ENCODE measurements at regions not wholly inside any gene's neighbourhood (a gene's known extent, or its start where the extent isn't known, plus 50 kb on each side); places are given as distances from the start of the nearest gene placed in this dataset.

GRCh38 chr11:80320226-80320625, 879.4 kb upstream of the TENM4 start:
- DNase-seq (ENCODE audit: extremely low read depth, low read depth), result no peak
- H3K4me3 ChIP-seq (replicated peaks; ENCODE audit: low read depth, low read length), result no peak overlapping the region
- TF ChIP-seq CTCF (IDR thresholded peaks at IDR 0.05; ENCODE audit: low read depth, low read length, missing control alignments), result no peak

GRCh38 chr11:80317612-80318011, 876.8 kb upstream of the TENM4 start:
- TF ChIP-seq CTCF (IDR thresholded peaks at IDR 0.05; ENCODE audit: low read depth, low read length, missing control alignments), result no peak
- H3K4me3 ChIP-seq (replicated peaks; ENCODE audit: low read depth, low read length), result no peak overlapping the region
- DNase-seq (ENCODE audit: extremely low read depth, low read depth), result no peak

- TF ChIP-seq CTCF (IDR thresholded peaks at IDR 0.05; ENCODE audit: low read depth, low read length, missing control alignments), result no peak
- no peak for DNase-seq (ENCODE audit: extremely low read depth, low read depth)
- no peak overlapping the region for H3K4me3 ChIP-seq (replicated peaks; ENCODE audit: low read depth, low read length)
These were observed 874.4 kb upstream of the TENM4 start for GRCh38 chr11:80315200-80315599.

- no peak overlapping the region for H3K4me3 ChIP-seq (replicated peaks; ENCODE audit: low read depth, low read length)
- DNase-seq (ENCODE audit: extremely low read depth, low read depth), result no peak
- TF ChIP-seq CTCF (IDR thresholded peaks at IDR 0.05; ENCODE audit: low read depth, low read length, missing control alignments), result no peak
These were observed 868.5 kb upstream of the TENM4 start for GRCh38 chr11:80309301-80309700.

- H3K4me3 ChIP-seq (replicated peaks; ENCODE audit: low read depth, low read length), result no peak overlapping the region
- DNase-seq (ENCODE audit: extremely low read depth, low read depth), result no peak
- TF ChIP-seq CTCF (IDR thresholded peaks at IDR 0.05; ENCODE audit: low read depth, low read length, missing control alignments), result no peak
These were observed 866.8 kb upstream of the TENM4 start for GRCh38 chr11:80307676-80308075.

GRCh38 chr11:80297858-80298632, 857.2 kb upstream of the TENM4 start:
- no peak for DNase-seq (ENCODE audit: extremely low read depth, low read depth)
- no peak overlapping the region for H3K4me3 ChIP-seq (replicated peaks; ENCODE audit: low read depth, low read length)
- no peak for TF ChIP-seq CTCF (IDR thresholded peaks at IDR 0.05; ENCODE audit: low read depth, low read length, missing control alignments)

GRCh38 chr11:80293293-80293692, 852.5 kb upstream of the TENM4 start:
- DNase-seq (ENCODE audit: extremely low read depth, low read depth), result no peak
- TF ChIP-seq CTCF (IDR thresholded peaks at IDR 0.05; ENCODE audit: low read depth, low read length, missing control alignments), result no peak
- no peak overlapping the region for H3K4me3 ChIP-seq (replicated peaks; ENCODE audit: low read depth, low read length)

Measured in HFF-Myc (cell line).